AG04449 (cell line): ENCODE measurements at regions not wholly inside any gene's neighbourhood (a gene's known extent, or its start where the extent isn't known, plus 50 kb on each side); places are given as distances from the start of the nearest gene placed in this dataset.

ENCODE experiments used
- CTCF ChIA-PET: fragments of 350-600 bp; formaldehyde crosslinking; extraction: SDS; loops from one replicate; lab custom pipeline; 2021; ENCODE audit warnings: antibody characterized with exemption; lab: Yijun Ruan, JAX
- POLR2A ChIA-PET: fragments of 400-600, 350-600 bp; formaldehyde crosslinking; extraction: SDS; loops from one replicate; lab custom pipeline; 2020; ENCODE audit warnings: antibody characterized with exemption, inconsistent platforms; lab: Yijun Ruan, JAX
- DNase-seq: peaks from one replicate; pipeline ENCODE4 v3.0.0-alpha.2; 2010; ENCODE audit warnings: low read depth, low spot score
- H3K4me3 ChIP-seq: 2 replicates; pipeline ENCODE4 v1.5.1; 2011; ENCODE audit warnings: low read depth, mild to moderate bottlenecking, control low read depth, low read length
- CTCF ChIP-seq: IDR thresholded peaks from one replicate; pipeline ENCODE4 v1.5.1; 2011; ENCODE audit warnings: mild to moderate bottlenecking, moderate library complexity, low read length, control low read depth, inconsistent platforms; ENCODE audit not compliant: insufficient read depth; ENCODE audit errors: missing control alignments

GRCh38 chr1:83112248-83112885 lies 886.6 kb downstream of the TTLL7 start:
- H3K4me3 ChIP-seq: no peak overlapping the region
- ChIA-PET CTCF (no interaction called here), POLR2A (no interaction called here)
- TF ChIP-seq CTCF: no peak
- DNase-seq: no peak

GRCh38 chr1:83110156-83110555 lies 888.8 kb downstream of the TTLL7 start:
- TF ChIP-seq CTCF: no peak
- CTCF ChIA-PET: no interaction called here

GRCh38 chr1:83109692-83110091 lies 889.2 kb downstream of the TTLL7 start:
- no peak for DNase-seq
- POLR2A ChIA-PET: no interaction called here
- H3K4me3 ChIP-seq: no peak overlapping the region
- CTCF ChIA-PET: no interaction called here
- TF ChIP-seq CTCF: no peak

More at GRCh38 chr1:83110156-83110555, 888.8 kb downstream of the TTLL7 start:
- no peak overlapping the region for H3K4me3 ChIP-seq
- DNase-seq: no peak
- POLR2A ChIA-PET: no interaction called here

GRCh38 chr1:83104558-83104957 lies 894.4 kb downstream of the TTLL7 start:
- CTCF ChIA-PET: no interaction called here

GRCh38 chr1:83103341-83103740 lies 895.6 kb downstream of the TTLL7 start:
- ChIA-PET CTCF (no interaction called here), POLR2A (no interaction called here)
- DNase-seq: no peak
- TF ChIP-seq CTCF: no peak
- no peak overlapping the region for H3K4me3 ChIP-seq

More at GRCh38 chr1:83104558-83104957, 894.4 kb downstream of the TTLL7 start:
- POLR2A ChIA-PET: no interaction called here
- H3K4me3 ChIP-seq: no peak overlapping the region
- TF ChIP-seq CTCF: no peak
- no peak for DNase-seq

GRCh38 chr1:83102630-83103071 lies 896.3 kb downstream of the TTLL7 start:
- ChIA-PET POLR2A (no interaction called here), CTCF (no interaction called here)
- no peak for TF ChIP-seq CTCF
- no peak for DNase-seq
- H3K4me3 ChIP-seq: no peak overlapping the region
